ENCODE measurements at regions not wholly inside any gene's neighbourhood (a gene's known extent, or its start where the extent isn't known, plus 50 kb on each side); places are given as distances from the start of the nearest gene placed in this dataset.

DNA sequence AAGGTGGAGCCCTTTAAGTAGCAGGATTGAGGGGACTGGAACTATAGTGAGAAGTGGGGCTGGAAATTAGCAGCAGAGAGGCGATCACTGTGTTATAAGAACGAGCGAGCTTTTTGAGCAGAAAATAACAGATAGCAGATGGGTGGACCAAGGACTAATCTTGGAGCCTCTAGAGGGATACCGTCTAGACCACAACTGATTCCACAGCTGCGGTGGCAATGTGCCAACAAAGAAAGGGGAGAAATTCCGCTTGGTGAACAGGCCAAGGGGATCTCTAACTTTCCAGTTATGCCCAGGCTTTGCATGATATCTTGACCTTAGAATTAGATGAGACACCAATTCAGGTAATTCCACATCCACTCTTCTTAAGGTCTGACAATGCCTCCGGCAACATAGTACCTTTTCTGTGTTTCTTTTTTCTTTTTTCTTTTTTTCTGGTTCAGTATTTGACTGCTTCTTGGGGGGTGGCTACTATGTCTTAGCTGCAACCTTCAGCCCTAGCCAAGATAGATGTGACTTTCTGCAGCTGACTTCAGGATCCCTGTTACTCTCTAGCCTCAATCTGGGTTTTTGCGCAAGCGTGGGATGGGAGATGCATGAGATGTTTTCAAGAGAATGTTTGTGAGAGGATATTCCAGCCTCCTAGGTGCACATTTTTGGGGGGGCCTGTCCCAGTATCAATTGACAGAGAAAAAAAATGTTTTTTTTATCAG lies 143.4 kb upstream of the CPSF6 start:
- peaks cover 10% of the 10 kb centered on the region; the same call in 1 of the 2 replicates for H3K4me1 ChIP-seq (ENCODE audit: insufficient read depth, low read length)
- H3K9me3 Mint-ChIP-seq: no peaks in the 10 kb centered on the region
- peaks cover 2% of the 10 kb centered on the region for H3K23me2 ChIP-seq (ENCODE audit: insufficient read length, low read depth, low read length, poor library complexity, severe bottlenecking)
- H3K79me1 ChIP-seq (ENCODE audit: insufficient read depth, low read depth, low read length, poor library complexity, severe bottlenecking): no peaks in the 10 kb centered on the region
- no peak overlapping the region for H4K5ac ChIP-seq (ENCODE audit: insufficient read length, low read depth, low read length)
- H3K18ac ChIP-seq (ENCODE audit: insufficient read length, low read depth, low read length): no peak overlapping the region
- H3K27ac Mint-ChIP-seq: no peak overlapping the region
- no peaks in the 10 kb centered on the region for H3K27me3 Mint-ChIP-seq (ENCODE audit: low read depth)
- no peak overlapping the region for H4K8ac ChIP-seq (replicated peaks; ENCODE audit: insufficient read length, low read depth, low read length)
- H2AFZ ChIP-seq (ENCODE audit: low read length): no peak overlapping the region
- no peak for DNase-seq
- H2BK20ac ChIP-seq (ENCODE audit: low read depth, low read length, poor library complexity, severe bottlenecking): no peak overlapping the region
- no peak overlapping the region for H3K23ac ChIP-seq (ENCODE audit: insufficient read length, low read depth, low read length)
- no peaks in the 10 kb centered on the region; the same call in 1 of the 2 replicates for H3K27me3 ChIP-seq (ENCODE audit: insufficient read depth, low read length)
- H3K79me2 ChIP-seq (ENCODE audit: insufficient read depth, low read length): no peaks in the 10 kb centered on the region
- no peaks in the 10 kb centered on the region for H3K9me3 ChIP-seq (ENCODE audit: control insufficient read depth, low read depth, low read length)
- no peak overlapping the region for H3K56ac ChIP-seq (ENCODE audit: insufficient read length, low read depth, low read length)
- no peak overlapping the region for H2AK5ac ChIP-seq (ENCODE audit: insufficient read length, low read length)
- no peak overlapping the region for H3K9ac ChIP-seq (ENCODE audit: extremely low read depth, insufficient read length, low read length)
- no CpG with 5 or more reads among the region's 9 CpGs for WGBS (ENCODE audit: extremely low coverage, insufficient read length, low lambda C conversion rate)
- no peak overlapping the region for H2BK15ac ChIP-seq (ENCODE audit: low read depth, low read length)
- H3K36me3 Mint-ChIP-seq (ENCODE audit: insufficient read depth in 1 of 3, low read depth in 3 of 3): no peaks in the 10 kb centered on the region
- TF ChIP-seq, protein P1, sequence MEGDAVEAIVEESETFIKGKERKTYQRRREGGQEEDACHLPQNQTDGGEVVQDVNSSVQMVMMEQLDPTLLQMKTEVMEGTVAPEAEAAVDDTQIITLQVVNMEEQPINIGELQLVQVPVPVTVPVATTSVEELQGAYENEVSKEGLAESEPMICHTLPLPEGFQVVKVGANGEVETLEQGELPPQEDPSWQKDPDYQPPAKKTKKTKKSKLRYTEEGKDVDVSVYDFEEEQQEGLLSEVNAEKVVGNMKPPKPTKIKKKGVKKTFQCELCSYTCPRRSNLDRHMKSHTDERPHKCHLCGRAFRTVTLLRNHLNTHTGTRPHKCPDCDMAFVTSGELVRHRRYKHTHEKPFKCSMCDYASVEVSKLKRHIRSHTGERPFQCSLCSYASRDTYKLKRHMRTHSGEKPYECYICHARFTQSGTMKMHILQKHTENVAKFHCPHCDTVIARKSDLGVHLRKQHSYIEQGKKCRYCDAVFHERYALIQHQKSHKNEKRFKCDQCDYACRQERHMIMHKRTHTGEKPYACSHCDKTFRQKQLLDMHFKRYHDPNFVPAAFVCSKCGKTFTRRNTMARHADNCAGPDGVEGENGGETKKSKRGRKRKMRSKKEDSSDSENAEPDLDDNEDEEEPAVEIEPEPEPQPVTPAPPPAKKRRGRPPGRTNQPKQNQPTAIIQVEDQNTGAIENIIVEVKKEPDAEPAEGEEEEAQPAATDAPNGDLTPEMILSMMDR (conservative IDR thresholded peaks at IDR 0.05): no peak
- H4K20me1 ChIP-seq (ENCODE audit: control insufficient read depth, insufficient read depth, insufficient read length): no peaks in the 10 kb centered on the region
- H3T11ph ChIP-seq (ENCODE audit: low read length): no peak overlapping the region
- no peak overlapping the region for H3K4me3 Mint-ChIP-seq
- no peak overlapping the region for H4K91ac ChIP-seq (ENCODE audit: insufficient read length, low read depth, low read length)
- no peak overlapping the region for H3K27ac ChIP-seq (ENCODE audit: insufficient read length, low read depth, low read length)
- H2BK12ac ChIP-seq (ENCODE audit: insufficient read length, low read depth, low read length): no peak overlapping the region
- no peak overlapping the region for H3K4ac ChIP-seq (ENCODE audit: low read depth, low read length)
- no peak overlapping the region for H3K4me2 ChIP-seq (ENCODE audit: insufficient read depth, insufficient read length, low read length)
- peaks cover 18 to 23% of the 10 kb centered on the region in 2 experiments for H3K4me1 Mint-ChIP-seq
- no peak overlapping the region for H2BK5ac ChIP-seq (ENCODE audit: insufficient read length, low read length)
- H3K14ac ChIP-seq (ENCODE audit: insufficient read depth, low read length): no peak overlapping the region
- H2BK120ac ChIP-seq (ENCODE audit: low read depth, low read length, poor library complexity, severe bottlenecking): no peak overlapping the region
